ENCODE measurements at regions not wholly inside any gene's neighbourhood (a gene's known extent, or its start where the extent isn't known, plus 50 kb on each side); places are given as distances from the start of the nearest gene placed in this dataset.

DNA sequence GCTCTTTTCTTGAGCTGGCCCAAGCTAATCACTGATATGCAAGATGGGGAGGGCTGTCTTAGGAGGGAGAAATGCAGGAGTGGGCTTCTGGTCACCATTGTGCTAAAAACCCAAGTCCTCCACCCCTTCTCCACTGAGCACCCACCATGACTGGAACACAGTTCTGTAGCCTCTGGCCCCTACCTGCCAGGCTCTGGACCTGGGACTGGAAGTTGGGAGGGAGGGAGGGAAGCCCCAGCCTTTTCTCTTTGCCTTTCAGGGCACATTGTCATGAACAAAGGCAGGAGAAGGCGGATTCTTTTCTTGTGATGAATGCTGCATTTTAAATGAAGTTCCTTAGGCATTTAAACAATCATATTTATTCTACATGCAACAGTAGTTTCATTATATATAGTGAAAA is 559.1 kb upstream of the TRPC7 start:
- DNase-seq (ENCODE audit: missing footprints) (no peak), ATAC-seq (no peak)
- intact Hi-C loops (cut with DNase I), result no loop called here

DNA sequence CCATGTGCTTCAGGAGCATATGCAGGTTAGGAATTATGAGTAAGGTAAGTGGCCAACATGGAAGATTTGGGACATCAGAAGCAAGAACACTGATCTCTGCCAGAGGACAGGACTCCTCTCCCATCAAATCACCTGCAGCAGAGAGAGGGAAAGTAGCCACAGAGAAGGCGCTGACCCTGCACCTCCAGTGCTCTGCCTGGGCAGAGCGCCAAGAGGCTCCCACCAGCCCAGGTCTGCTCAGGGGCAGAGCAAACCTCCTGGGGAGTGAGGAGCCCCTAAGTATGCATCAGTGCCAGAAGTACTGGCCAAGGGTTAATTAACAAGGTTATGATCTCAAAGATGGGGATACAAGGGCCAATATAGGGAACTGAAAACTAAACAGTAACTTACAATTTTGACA is 545.3 kb upstream of the TRPC7 start:
- ATAC-seq (no peak), DNase-seq (ENCODE audit: missing footprints) (no peak)
- intact Hi-C loops (cut with DNase I), result no loop called here

GRCh38 chr5:136909906-136910305 is 544.6 kb upstream of the TRPC7 start:
- intact Hi-C loops (cut with DNase I), result no loop called here
- no peak for ATAC-seq
- DNase-seq (ENCODE audit: missing footprints), result no peak

DNA sequence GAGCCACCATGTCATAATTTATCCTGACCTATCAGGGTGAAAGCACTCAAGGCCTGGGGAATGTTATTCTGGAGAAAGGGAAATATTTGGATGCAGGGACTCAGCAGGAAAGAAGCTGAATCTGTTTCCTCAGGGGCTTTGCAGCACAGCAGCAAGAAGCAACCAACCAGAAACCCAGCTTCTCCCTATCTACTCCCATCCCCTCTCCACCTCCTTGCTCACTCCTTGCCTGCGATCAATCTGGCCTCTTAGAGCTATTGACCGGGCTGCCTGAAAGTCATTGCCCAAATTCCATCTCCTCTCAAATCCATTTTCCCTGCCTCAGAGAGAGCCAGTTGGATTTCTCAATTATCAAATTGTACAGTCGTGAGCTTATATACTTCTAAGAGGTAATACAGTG is 542.0 kb upstream of the TRPC7 start:
- intact Hi-C loops (cut with DNase I), result no loop called here
- DNase-seq (ENCODE audit: missing footprints), result no peak

DNA sequence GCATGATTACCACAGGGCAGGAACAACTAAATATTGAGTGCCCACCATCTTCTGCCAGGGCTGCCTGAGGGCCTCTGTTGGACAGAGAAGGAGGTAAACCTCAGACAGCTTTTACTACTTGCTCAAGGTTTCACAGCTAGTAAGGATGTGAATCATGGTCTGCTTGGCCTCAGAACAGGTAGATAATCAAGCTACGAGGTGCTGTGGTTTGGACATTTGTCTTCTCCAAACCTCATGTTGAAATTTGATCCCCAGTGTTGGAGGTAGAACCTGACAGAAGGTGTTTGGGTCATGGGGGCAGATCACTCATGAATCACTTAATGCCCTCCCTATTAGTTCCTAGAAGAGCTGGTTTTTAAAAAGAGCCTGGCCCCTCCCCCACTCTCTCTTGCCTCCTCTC is 541.2 kb upstream of the TRPC7 start:
- intact Hi-C loops (cut with DNase I), result no loop called here
- ATAC-seq, result no peak
- no peak for DNase-seq (ENCODE audit: missing footprints)

More for the DNA sequence above, 542.0 kb upstream of the TRPC7 start:
- no peak for ATAC-seq

DNA sequence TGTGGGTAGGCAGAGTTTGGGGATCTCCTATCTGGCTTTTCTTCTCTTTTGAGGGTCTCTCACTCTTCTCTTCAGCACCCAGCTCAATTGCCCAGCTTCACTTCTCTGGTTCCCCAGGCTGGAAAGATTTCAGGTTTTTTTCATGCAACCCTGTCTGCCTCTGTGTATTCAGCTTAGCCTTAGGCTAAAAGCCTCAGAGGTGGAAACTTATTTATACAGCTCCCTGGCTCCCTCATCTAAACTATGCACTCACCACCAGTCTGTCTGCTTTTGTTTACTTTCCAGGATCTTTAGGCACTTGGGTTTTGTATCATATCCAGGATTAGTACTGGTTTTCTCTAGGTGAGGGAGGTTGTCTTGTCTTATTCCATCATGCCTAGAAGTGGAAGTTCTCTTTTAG is 540.2 kb upstream of the TRPC7 start:
- DNase-seq (ENCODE audit: missing footprints) (no peak), ATAC-seq (no peak)
- intact Hi-C loops (cut with DNase I), result no loop called here

DNA sequence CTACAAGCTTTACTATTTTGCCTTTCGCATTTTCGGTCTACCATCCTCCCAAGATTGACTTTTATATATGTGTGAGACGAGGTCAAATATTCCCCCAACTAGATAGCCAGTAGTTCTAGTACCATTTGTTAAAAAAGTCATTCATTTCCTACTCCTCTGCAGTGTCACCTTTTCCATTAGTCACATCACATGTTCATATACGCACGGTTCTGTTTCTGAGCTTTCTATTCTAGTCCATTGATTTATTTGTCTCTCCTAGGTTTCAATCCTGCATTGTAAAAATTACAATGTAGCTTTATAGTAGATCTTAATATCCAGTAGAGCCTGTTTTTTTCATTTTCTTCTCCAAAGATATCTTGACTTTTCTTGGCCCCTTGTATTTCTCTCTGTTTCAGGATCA is 528.7 kb upstream of the TRPC7 start:
- DNase-seq (ENCODE audit: missing footprints), result no peak
- no peak for ATAC-seq
- intact Hi-C loops (cut with DNase I), result no loop called here

- ATAC-seq, result no peak
- intact Hi-C loops (cut with DNase I), result no loop called here
Measured at GRCh38 chr5:136892000-136892399, 526.7 kb upstream of the TRPC7 start.

GRCh38 chr5:136891175-136891972 is 526.0 kb upstream of the TRPC7 start:
- DNase-seq (ENCODE audit: missing footprints) (no peak), ATAC-seq (no peak)
- intact Hi-C loops (cut with DNase I), result no loop called here

More at GRCh38 chr5:136892000-136892399, 526.7 kb upstream of the TRPC7 start:
- DNase-seq (ENCODE audit: missing footprints), result no peak

DNA sequence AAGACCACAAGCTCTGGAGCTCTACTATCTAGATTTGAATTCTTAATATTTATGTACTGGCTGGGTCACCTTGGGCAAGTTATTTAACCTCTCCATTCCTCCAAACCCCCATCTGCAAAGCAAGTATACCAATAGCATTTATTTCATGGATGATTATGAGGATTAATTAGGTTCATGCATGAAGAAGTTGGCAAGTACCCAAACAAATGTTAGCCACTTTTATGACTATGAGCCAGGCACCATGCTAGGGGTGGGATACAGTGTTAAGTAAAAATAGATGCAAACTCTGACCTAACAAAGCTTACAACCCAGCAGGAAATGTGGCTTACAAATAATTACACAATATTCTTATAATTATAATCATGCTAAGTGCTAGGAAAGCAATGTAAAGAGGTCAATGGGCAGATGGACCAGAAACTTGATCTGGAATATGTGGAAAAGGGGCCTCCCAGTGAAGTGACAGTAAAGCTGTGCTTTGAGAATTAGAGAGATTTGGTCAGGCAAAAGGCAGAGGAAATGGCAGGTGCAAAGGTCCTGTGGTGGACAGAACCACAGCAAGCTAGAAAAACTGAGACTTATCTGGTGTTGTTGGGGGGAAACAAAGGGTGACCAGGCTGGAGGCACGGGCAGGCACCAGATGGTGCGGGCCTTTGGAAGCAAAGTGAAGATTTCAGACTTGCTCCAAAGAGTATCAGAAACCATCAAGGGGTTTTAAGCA is 525.2 kb upstream of the TRPC7 start:
- no peak for DNase-seq (ENCODE audit: missing footprints)
- intact Hi-C loops (cut with DNase I), result no loop called here
- ATAC-seq, result no peak

DNA sequence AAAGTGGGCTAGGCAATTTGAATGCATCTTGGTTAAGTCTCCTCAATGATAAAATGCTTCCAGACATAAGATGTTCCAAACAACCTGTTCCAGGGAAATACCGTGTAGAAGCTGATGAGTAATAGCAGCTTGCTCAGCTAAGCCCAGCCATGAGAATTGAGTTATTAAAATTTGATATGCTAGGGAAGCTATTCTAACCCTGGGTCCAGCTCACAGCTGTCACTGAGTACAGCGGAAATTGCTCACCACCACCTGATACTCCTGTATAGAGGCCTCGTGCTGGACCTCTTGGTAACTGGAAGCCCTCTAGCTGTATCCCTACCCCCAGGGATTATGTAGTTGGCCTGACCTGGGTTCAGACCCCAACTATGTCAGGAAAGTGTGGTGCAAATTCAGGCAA is 521.3 kb upstream of the TRPC7 start:
- no peak for DNase-seq (ENCODE audit: missing footprints)
- no peak for ATAC-seq
- intact Hi-C loops (cut with DNase I), result no loop called here

GRCh38 chr5:136864960-136865359 is 499.6 kb upstream of the TRPC7 start:
- DNase-seq (ENCODE audit: missing footprints), result no peak
- no peak for ATAC-seq
- intact Hi-C loops (cut with DNase I), result no loop called here

- DNase-seq (ENCODE audit: missing footprints) (no peak), ATAC-seq (no peak)
- intact Hi-C loops (cut with DNase I), result no loop called here
Measured at GRCh38 chr5:136856648-136857047, 491.3 kb upstream of the TRPC7 start.

DNA sequence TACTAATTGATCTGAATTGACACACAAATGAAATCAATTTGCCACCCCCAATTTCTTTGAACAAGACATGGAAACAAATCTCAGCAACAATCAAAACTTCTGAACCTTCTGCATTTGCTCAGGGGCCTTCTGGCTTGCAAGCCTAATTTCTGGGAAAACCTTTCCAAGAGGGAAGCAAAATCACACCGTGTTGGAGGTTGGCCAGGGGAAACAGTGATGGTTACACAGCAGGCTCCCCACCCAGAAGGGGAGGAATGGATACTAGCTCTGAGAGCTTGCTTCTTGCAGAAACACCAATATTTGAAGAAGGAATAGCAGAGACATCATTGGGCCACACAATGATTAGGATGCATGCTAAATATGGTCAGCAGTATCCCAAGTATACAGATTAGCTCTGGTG is 488.6 kb upstream of the TRPC7 start:
- ATAC-seq (no peak), DNase-seq (ENCODE audit: missing footprints) (no peak)
- intact Hi-C loops (cut with DNase I), result no loop called here

GRCh38 chr5:136840601-136841000 is 475.3 kb upstream of the TRPC7 start:
- intact Hi-C loops (cut with DNase I), result no loop called here
- no peak for DNase-seq (ENCODE audit: missing footprints)
- no peak for ATAC-seq

DNA sequence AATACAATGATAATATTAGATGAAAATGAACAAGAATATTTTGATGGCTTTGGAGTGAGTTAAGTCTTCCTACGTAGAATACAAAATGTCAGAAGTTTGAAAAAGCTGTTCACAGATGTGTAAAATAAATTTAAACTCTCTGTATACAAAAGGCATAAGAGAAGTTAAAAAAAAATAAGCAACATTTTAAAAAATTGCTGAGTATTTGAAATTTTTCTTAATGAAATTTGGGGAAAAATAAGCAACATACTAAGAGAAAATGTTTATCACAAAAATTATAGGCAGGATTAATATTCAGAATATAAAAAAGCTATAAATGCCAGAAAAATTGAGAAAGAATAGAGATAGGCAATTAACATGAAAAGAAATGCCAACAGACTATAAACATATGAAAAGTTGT is 470.7 kb upstream of the TRPC7 start:
- ATAC-seq (no peak), DNase-seq (ENCODE audit: missing footprints) (no peak)
- intact Hi-C loops (cut with DNase I), result no loop called here

GRCh38 chr5:136820848-136821247 is 455.5 kb upstream of the TRPC7 start:
- intact Hi-C loops (cut with DNase I), result no loop called here
- DNase-seq (ENCODE audit: missing footprints) (no peak), ATAC-seq (no peak)

GRCh38 chr5:136819526-136820302 is 454.4 kb upstream of the TRPC7 start:
- ATAC-seq, result no peak
- DNase-seq (ENCODE audit: missing footprints), result no peak
- intact Hi-C loops (cut with DNase I), result loop anchor here (5.0 kb wide), 1 partner anchor 788 kb away; no protein-coding TSS in a partner anchor

DNA sequence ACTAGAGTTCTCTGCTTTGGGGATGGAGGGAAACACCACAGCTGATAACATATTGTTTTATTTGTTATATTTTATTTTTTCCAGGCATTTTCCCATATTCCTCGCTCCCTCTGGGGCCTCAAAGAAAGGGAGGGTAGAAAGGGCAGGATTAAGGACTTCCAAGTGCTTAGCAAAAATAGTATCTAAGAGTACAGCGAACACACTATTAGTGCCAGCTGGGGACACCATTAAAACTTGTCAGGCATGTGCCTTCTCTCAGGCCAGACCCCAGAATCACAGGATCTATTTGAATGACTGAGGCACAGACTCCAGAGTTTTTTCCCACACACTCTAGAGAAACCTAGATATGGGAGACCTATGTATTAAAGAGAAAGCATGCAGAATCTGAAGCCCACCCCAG is 451.0 kb upstream of the TRPC7 start:
- ATAC-seq, result no peak
- DNase-seq (ENCODE audit: missing footprints), result no peak
- intact Hi-C loops (cut with DNase I), result loop anchor here (5.0 kb wide), 1 partner anchor 791 kb away; no protein-coding TSS in a partner anchor

Measured in Right ventricle myocardium inferior (tissue), 1 donor.